ENCODE measurements at regions not wholly inside any gene's neighbourhood (a gene's known extent, or its start where the extent isn't known, plus 50 kb on each side); places are given as distances from the start of the nearest gene placed in this dataset.

- no peak for DNase-seq (ENCODE audit: low read depth)
Observed at GRCh38 chr11:45554230-45554967, 111.0 kb downstream of the CHST1 start.

- DNase-seq (ENCODE audit: low read depth), result no peak
Observed at GRCh38 chr11:45553383-45553936, 112.0 kb downstream of the CHST1 start.

GRCh38 chr11:45551191-45551713, 114.2 kb downstream of the CHST1 start:
- DNase-seq (ENCODE audit: low read depth), result no peak

GRCh38 chr11:45549257-45549656, 116.2 kb downstream of the CHST1 start:
- DNase-seq (ENCODE audit: low read depth), result no peak

GRCh38 chr11:45546366-45546765, 119.1 kb downstream of the CHST1 start:
- no peak for DNase-seq (ENCODE audit: low read depth)

GRCh38 chr11:45544826-45545225, 120.6 kb downstream of the CHST1 start:
- DNase-seq (ENCODE audit: low read depth), result no peak

GRCh38 chr11:45543808-45544422, 121.5 kb downstream of the CHST1 start:
- no peak for DNase-seq (ENCODE audit: low read depth)

GRCh38 chr11:45543081-45543480, 122.3 kb downstream of the CHST1 start:
- no peak for DNase-seq (ENCODE audit: low read depth)

- DNase-seq (ENCODE audit: low read depth), result no peak
Observed at GRCh38 chr11:45541693-45542434, 123.6 kb downstream of the CHST1 start.

GRCh38 chr11:45538939-45539338, 126.5 kb downstream of the CHST1 start:
- DNase-seq (ENCODE audit: low read depth), result no peak

GRCh38 chr11:45538363-45538762, 127.1 kb downstream of the CHST1 start:
- DNase-seq (ENCODE audit: low read depth), result no peak

- no peak for DNase-seq (ENCODE audit: low read depth)
Observed at GRCh38 chr11:45537614-45538013, 127.8 kb downstream of the CHST1 start.

- no peak for DNase-seq (ENCODE audit: low read depth)
Observed at GRCh38 chr11:45535033-45535432, 130.4 kb downstream of the CHST1 start.

- no peak for DNase-seq (ENCODE audit: low read depth)
Observed at GRCh38 chr11:45534132-45534531, 131.3 kb downstream of the CHST1 start.

- no peak for DNase-seq (ENCODE audit: low read depth)
Observed at GRCh38 chr11:45532546-45532945, 132.9 kb downstream of the CHST1 start.

GRCh38 chr11:45530776-45531175, 134.6 kb downstream of the CHST1 start:
- DNase-seq (ENCODE audit: low read depth), result no peak

GRCh38 chr11:45530111-45530510, 135.3 kb downstream of the CHST1 start:
- no peak for DNase-seq (ENCODE audit: low read depth)

GRCh38 chr11:45528435-45528834, 137.0 kb downstream of the CHST1 start:
- no peak for DNase-seq (ENCODE audit: low read depth)

GRCh38 chr11:45527898-45528297, 137.5 kb downstream of the CHST1 start:
- DNase-seq (ENCODE audit: low read depth), result no peak

GRCh38 chr11:45525393-45525792, 140.0 kb downstream of the CHST1 start:
- no peak for DNase-seq (ENCODE audit: low read depth)

- no peak for DNase-seq (ENCODE audit: low read depth)
Observed at GRCh38 chr11:45523760-45524159, 141.7 kb downstream of the CHST1 start.

- no peak for DNase-seq (ENCODE audit: low read depth)
Observed at GRCh38 chr11:45518833-45519535, 146.4 kb downstream of the CHST1 start.
